Fibroblast of the aortic adventitia (primary cell): ENCODE measurements at regions not wholly inside any gene's neighbourhood (a gene's known extent, or its start where the extent isn't known, plus 50 kb on each side); places are given as distances from the start of the nearest gene placed in this dataset.

Source experiments
- DNase-seq: peaks from one replicate; pipeline ENCODE4 v3.0.0-alpha.2; 2010; ENCODE audit warnings: low read depth
- H3K4me3 ChIP-seq: 2 replicates; pipeline ENCODE4 v1.5.1; 2011; ENCODE audit warnings: low read depth, mild to moderate bottlenecking, control low read depth, low read length, moderate library complexity
- CTCF ChIP-seq: IDR thresholded peaks from 2 replicates; pipeline ENCODE4 v1.5.1; 2011; ENCODE audit warnings: mild to moderate bottlenecking, low read length, control low read depth, inconsistent platforms; ENCODE audit not compliant: insufficient read depth

GRCh38 chr14:30373526-30373925 lies 185.4 kb upstream of the G2E3 start:
- TF ChIP-seq CTCF, result no peak

GRCh38 chr14:30375296-30375892 lies 183.6 kb upstream of the G2E3 start:
- peak; percentile 84 for TF ChIP-seq CTCF

More at GRCh38 chr14:30373526-30373925, 185.4 kb upstream of the G2E3 start:
- H3K4me3 ChIP-seq, result no peak overlapping the region
- DNase-seq, result no peak

GRCh38 chr14:30381861-30382480 lies 177.0 kb upstream of the G2E3 start:
- no peak for TF ChIP-seq CTCF
- no peak for DNase-seq
- no peak overlapping the region for H3K4me3 ChIP-seq

More at GRCh38 chr14:30375296-30375892, 183.6 kb upstream of the G2E3 start:
- no peak overlapping the region for H3K4me3 ChIP-seq
- peak; percentile 37 for DNase-seq

GRCh38 chr14:30385925-30386324 lies 173.0 kb upstream of the G2E3 start:
- no peak for DNase-seq
- H3K4me3 ChIP-seq, result no peak overlapping the region
- no peak for TF ChIP-seq CTCF

GRCh38 chr14:30387871-30388270 lies 171.1 kb upstream of the G2E3 start:
- no peak for TF ChIP-seq CTCF
- DNase-seq, result no peak

GRCh38 chr14:30389134-30389876 lies 169.7 kb upstream of the G2E3 start:
- peak; percentile 4 for DNase-seq
- no peak overlapping the region for H3K4me3 ChIP-seq
- TF ChIP-seq CTCF, result no peak

More at GRCh38 chr14:30387871-30388270, 171.1 kb upstream of the G2E3 start:
- H3K4me3 ChIP-seq, result no peak overlapping the region
